Endothelial cell (in vitro differentiated cells): ENCODE measurements at regions not wholly inside any gene's neighbourhood (a gene's known extent, or its start where the extent isn't known, plus 50 kb on each side); places are given as distances from the start of the nearest gene placed in this dataset.

Source experiments
- DNase-seq: peaks from one replicate; pipeline ENCODE4 v3.0.0; 2021; ENCODE audit warnings: low spot score
- H3K27ac Mint-ChIP-seq: one replicate; pipeline ENCODE4 v1.8.0; 2021; ENCODE audit warnings: mixed read lengths, inconsistent platforms; ENCODE audit not compliant: unreplicated experiment
- H3K27me3 Mint-ChIP-seq: one replicate; pipeline ENCODE4 v1.8.0; 2021; ENCODE audit warnings: mild to moderate bottlenecking, moderate library complexity, mixed read lengths, inconsistent platforms; ENCODE audit not compliant: unreplicated experiment
- H3K36me3 Mint-ChIP-seq: one replicate; pipeline ENCODE4 v1.8.0; 2021; ENCODE audit warnings: mild to moderate bottlenecking, low read depth, mixed read lengths, inconsistent platforms; ENCODE audit not compliant: unreplicated experiment
- H3K4me1 Mint-ChIP-seq: one replicate; pipeline ENCODE4 v1.8.0; 2021; ENCODE audit warnings: mild to moderate bottlenecking, mixed read lengths, inconsistent platforms; ENCODE audit not compliant: unreplicated experiment
- H3K4me3 Mint-ChIP-seq: one replicate; pipeline ENCODE4 v1.8.0; 2021; ENCODE audit warnings: mild to moderate bottlenecking, mixed read lengths, inconsistent platforms; ENCODE audit not compliant: unreplicated experiment
- H3K9me3 Mint-ChIP-seq: one replicate; pipeline ENCODE4 v1.8.0; 2021; ENCODE audit warnings: mixed read lengths, inconsistent platforms; ENCODE audit not compliant: unreplicated experiment
- CTCF ChIP-seq: fragments of 200-600 bp; sonication (generic); IDR thresholded peaks from one replicate; pipeline ENCODE4 v1.5.0; 2021; ENCODE audit warnings: antibody characterized with exemption; ENCODE audit not compliant: unreplicated experiment

GRCh38 chr13:99868767-99869166 lies 102.8 kb downstream of the ZIC5 start:
- no peaks in the 10 kb centered on the region for H3K36me3 Mint-ChIP-seq
- no peak overlapping the region for H3K4me3 Mint-ChIP-seq
- no peak overlapping the region for H3K27ac Mint-ChIP-seq
- no peaks in the 10 kb centered on the region for H3K27me3 Mint-ChIP-seq
- peaks cover 5% of the 10 kb centered on the region for H3K4me1 Mint-ChIP-seq
- TF ChIP-seq CTCF = no peak
- DNase-seq = no peak
- no peaks in the 10 kb centered on the region for H3K9me3 Mint-ChIP-seq

DNA sequence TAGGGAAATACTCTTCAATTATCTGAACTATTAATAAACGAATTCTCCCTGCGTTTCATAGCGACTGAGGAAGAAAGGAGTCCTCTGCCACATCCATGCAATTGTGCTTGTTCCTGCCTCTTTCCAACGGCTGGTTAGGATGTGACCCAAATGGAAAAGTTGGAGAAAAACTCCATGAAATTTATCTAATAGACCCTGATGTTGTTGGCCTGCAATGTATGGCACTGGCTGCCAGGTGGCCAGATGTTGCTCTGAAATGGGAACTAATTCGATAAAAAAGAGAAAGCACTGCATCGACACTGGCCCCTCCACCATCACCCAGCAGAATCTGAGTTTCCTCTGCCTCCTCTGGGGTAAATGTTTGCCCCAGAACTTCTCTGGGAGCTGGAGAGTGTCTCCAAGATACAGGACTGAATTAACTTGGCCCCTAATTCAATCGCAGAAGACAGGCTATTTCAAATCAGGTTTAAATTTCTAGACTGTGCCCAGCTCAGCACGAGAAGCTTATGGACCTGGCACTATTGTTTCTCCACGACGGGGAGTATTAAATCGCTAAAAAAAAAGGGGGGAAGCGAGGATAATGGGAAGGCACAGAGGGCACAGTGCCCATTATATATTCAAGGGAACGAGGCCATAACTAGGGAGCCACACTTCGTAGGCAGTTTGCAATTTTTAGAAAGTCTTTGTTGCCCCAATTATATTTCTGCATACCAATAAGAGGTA lies 103.9 kb downstream of the ZIC5 start:
- Mint-ChIP-seq H3K27ac (no peak overlapping the region), H3K4me1 (peaks cover 5% of the 10 kb centered on the region), H3K36me3 (no peaks in the 10 kb centered on the region), H3K9me3 (no peaks in the 10 kb centered on the region), H3K27me3 (no peaks in the 10 kb centered on the region), H3K4me3 (no peak overlapping the region)
- no peak for TF ChIP-seq CTCF
- DNase-seq = no peak

DNA sequence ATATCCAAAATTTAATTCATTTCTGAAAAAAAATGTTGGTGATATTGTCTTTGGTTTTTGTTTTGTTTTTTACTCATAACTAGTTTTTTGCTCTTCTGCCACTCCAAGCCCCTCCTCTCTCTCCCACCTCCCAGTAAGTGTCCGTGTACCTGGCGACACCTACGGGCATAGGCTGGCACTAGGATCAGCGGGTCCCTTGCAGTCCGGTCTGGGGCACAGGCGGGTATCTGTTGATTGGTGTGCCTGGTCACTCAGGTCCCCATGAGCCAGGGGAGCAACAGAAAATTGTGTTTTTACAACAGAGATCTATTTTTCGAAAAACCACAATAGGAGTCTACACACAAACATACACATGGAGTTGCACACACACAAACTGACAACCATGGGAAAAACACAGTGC lies 104.8 kb downstream of the ZIC5 start:
- TF ChIP-seq CTCF = no peak
- no peak overlapping the region for H3K27ac Mint-ChIP-seq
- DNase-seq = no peak
- no peaks in the 10 kb centered on the region for H3K27me3 Mint-ChIP-seq
- no peak overlapping the region for H3K4me3 Mint-ChIP-seq
- H3K4me1 Mint-ChIP-seq = peaks cover 10% of the 10 kb centered on the region
- no peaks in the 10 kb centered on the region for H3K9me3 Mint-ChIP-seq
- H3K36me3 Mint-ChIP-seq = no peaks in the 10 kb centered on the region

DNA sequence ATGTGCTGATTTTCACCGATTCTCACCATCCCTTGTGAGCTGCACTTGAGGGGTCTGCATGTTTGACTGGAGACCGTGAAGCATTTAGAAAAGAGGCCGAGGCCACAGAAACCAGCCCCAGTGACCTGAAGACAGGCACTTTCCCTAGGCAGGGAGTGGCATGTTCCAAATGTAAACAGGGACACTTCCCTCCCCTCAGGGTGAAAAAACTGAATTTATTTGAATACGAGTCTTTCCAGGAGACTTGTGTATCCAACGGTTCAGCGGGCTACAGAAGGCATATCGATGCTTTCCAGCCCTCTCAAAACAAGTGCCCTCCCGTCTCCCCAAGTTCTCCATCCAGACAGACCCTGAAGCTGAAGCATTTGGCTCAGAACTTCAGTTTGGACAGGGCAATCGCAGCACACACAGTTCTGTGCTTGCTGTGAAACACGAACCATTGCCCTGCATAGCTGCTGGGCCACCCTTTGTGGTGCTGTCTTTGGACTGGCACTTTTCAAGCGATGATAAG lies 106.1 kb downstream of the ZIC5 start:
- Mint-ChIP-seq H3K27me3 (no peaks in the 10 kb centered on the region), H3K4me1 (peaks cover 10% of the 10 kb centered on the region)

More for the DNA sequence above, 106.1 kb downstream of the ZIC5 start:
- H3K9me3 Mint-ChIP-seq = no peaks in the 10 kb centered on the region
- H3K36me3 Mint-ChIP-seq = no peaks in the 10 kb centered on the region
- DNase-seq = no peak
- no peak overlapping the region for H3K27ac Mint-ChIP-seq
- H3K4me3 Mint-ChIP-seq = no peak overlapping the region
- TF ChIP-seq CTCF = no peak
